Esophagus muscularis mucosa (tissue), 3 donors: ENCODE measurements at regions not wholly inside any gene's neighbourhood (a gene's known extent, or its start where the extent isn't known, plus 50 kb on each side); places are given as distances from the start of the nearest gene placed in this dataset.

Source experiments
- POLR2AphosphoS5 ChIP-seq, 2 donors: sonication (generic); formaldehyde crosslinking; IDR thresholded peaks; one replicate each; pipeline ENCODE4 v1.6.1; 2017; ENCODE audit warnings: antibody characterized with exemption in 2 of 2
- TF ChIP-seq, protein P1 (sequence below), 3 experiments: fragments of 200-600 bp in 2 of 3; fragments of 450-650 bp in 1 of 3; sonication (generic) in 2 of 3; IDR thresholded peaks; one replicate each; pipeline ENCODE4 v1.5.1; 2017 to 2019; ENCODE audit warnings: antibody characterized with exemption in 3 of 3, mild to moderate bottlenecking in 2 of 3, moderate library complexity in 1 of 3

DNA sequence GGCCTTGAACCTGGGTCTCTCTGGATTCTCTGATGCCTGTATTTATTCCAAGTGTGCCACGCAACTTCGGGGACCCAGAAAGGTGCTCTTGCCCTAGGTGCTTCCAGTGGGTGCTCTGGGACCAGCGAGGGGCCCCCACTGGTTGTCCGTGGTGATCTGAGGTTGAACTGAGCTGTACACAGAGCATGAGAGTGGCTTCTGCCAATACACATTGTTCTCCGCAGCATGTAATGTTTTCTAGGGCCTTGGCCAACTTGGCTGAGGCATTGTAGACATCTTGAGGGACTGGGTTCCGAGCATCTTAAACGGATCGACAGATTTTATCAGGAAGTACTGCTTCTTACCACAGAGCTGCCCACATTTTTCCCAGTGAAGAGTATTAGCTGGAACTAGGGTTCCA is 117.9 kb downstream of the MTX3 start:
- TF ChIP-seq, protein P1, sequence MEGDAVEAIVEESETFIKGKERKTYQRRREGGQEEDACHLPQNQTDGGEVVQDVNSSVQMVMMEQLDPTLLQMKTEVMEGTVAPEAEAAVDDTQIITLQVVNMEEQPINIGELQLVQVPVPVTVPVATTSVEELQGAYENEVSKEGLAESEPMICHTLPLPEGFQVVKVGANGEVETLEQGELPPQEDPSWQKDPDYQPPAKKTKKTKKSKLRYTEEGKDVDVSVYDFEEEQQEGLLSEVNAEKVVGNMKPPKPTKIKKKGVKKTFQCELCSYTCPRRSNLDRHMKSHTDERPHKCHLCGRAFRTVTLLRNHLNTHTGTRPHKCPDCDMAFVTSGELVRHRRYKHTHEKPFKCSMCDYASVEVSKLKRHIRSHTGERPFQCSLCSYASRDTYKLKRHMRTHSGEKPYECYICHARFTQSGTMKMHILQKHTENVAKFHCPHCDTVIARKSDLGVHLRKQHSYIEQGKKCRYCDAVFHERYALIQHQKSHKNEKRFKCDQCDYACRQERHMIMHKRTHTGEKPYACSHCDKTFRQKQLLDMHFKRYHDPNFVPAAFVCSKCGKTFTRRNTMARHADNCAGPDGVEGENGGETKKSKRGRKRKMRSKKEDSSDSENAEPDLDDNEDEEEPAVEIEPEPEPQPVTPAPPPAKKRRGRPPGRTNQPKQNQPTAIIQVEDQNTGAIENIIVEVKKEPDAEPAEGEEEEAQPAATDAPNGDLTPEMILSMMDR (IDR thresholded peaks at IDR 0.05), result no peak
- no peak for TF ChIP-seq POLR2AphosphoS5 (IDR thresholded peaks at IDR 0.05)
